GM19328 (cell line): ENCODE measurements at regions not wholly inside any gene's neighbourhood (a gene's known extent, or its start where the extent isn't known, plus 50 kb on each side); places are given as distances from the start of the nearest gene placed in this dataset.
"Not testable (repeated sequence)": the region's sequence is repeated elsewhere in the genome, so short reads cannot be mapped to it uniquely, and the experiment has no call there.

Experiments
- ATAC-seq: cut with Tn5 transposase; IDR thresholded peaks from one replicate; pipeline ENCODE4 v1.9.1; 2021; ENCODE audit warnings: mild to moderate bottlenecking, moderate library complexity; ENCODE audit not compliant: unreplicated experiment

DNA sequence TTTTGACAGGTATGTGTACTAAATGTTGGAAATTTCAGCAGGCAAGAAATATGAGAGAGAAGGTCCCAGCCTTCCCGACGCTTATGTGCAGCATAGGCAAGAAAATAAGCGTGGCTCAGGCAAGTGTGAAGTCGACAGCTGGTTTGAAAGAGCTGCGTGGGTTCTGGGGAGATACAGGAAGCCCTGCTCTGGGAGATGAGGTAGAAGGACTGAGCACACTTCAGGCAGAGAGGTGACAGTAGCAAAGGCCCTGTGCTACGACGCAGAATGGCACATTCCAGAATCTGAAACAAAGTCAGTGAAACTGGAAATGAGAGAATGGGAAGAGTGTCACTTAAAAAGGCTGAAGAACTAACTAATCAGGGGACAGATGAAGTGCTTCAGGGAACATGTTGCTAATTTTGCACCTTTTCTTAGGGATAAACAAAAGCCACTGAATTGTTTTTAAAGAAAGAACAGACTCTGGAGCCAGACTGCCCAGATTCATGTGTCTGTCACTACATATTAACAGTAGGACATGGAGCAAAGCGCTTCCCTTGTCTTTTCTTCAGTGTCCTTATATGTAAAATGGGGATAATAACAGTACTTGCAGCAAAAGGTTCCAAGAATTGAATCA lies 160.1 kb downstream of the SPRY2 start:
- no peak for ATAC-seq

DNA sequence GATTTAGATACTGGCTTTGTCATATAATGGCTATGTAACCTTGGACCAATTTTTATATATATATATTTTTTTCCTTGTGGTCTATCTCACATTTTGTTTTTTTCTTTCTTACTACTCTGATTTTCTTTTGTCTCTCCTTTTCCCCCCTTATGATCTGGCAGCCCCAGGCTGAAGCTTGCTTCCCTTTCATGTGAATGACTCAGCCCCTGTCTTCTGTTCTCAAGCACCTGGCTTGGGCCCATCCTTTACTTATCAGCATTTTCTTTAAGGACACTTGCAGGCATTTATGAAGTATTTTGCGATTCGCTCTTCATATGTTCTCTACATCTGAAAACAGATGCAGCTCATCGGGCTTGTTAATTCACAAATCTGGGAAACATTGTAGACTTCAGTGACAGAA lies 163.6 kb downstream of the SPRY2 start:
- ATAC-seq: no peak

DNA sequence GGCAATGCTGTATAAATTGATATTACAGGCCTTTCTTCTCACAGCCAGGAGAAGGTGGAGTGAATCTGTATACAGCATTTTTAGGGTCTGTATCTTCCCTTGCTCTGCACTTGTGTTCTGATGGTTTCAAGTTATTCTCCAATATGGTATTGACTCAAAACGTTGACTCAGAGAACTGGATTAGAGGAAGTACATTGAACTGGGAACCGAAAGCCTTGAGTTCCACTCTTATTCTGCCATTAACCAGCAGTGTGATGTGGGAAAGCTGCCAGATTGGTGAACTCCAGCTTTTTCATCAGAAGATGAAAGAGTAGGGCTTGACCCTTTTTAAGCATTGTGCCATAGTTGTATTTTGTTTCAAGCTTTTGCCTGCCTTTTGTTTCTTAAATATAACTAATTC lies 167.7 kb downstream of the SPRY2 start:
- ATAC-seq: no peak

DNA sequence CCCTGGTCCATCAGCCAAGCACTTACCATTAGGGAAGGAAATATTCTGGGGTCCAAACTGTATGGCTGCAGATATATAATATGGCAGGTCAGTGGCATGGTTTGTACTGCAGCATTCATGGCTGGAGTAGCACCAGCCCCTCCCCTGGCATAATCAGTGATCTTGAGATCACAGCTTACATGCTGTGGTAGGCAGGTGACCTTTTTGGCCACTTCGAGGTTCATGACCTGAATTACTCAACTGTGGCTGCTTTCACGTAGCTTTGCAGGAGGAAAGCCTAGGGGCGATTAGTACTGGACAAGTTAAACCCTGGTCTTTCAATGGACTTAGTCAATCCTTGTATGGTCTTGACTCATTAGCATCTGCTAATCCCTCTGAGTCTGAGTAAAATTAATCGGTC lies 169.8 kb downstream of the SPRY2 start:
- no peak for ATAC-seq

DNA sequence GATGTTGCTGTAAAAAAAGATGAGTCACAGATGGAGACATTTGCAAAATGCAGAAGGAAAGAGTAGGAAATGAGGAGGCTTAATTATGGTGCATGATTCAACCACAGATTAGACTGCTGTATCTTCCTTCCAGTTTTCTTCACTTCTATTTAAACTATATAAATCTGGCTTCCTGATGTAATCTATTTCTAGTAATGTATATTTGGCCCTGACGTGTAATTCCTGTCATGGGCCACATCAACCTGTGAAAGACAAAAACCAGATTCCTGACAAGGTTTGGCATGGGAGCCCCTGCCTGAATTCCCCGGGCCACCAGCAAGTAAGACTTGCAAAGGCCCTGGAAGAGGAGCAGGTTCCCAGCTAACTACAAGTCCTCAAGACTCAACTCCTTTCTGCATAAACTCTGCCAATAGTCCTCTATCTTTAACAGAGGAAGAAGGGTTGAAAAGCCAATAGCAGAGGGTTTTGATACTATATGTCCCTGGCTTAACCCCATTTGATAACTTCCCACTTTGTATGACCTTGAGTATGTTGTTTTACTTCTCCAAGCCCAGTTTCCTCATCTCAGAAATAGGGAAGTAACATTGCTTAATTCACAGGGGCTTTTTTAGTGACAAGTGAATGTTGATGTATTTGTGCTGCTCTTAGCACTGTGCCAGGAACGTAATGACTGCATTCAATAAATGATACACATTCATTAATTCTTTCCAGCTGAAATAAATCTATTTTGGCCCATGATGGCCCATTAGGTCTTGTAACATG lies 172.7 kb downstream of the SPRY2 start:
- no peak for ATAC-seq

DNA sequence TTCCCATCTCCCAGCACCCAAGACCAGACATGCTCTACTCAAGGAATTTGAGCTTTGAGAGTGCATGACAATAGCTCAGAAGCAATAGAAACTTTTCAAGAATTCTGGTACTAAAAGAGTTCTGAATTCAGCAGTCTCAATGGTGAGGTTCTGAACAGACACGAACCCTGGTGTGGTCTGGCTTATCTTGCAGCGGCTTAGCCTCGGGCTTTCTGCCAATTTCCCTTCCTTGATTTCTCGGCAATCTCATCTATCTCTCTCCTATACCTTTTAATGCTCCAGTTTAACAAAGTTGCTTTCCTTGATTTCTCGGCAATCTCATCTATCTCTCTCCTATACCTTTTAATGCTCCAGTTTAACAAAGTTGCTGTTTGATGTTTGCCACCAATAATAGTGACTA lies 174.6 kb downstream of the SPRY2 start:
- no peak for ATAC-seq

DNA sequence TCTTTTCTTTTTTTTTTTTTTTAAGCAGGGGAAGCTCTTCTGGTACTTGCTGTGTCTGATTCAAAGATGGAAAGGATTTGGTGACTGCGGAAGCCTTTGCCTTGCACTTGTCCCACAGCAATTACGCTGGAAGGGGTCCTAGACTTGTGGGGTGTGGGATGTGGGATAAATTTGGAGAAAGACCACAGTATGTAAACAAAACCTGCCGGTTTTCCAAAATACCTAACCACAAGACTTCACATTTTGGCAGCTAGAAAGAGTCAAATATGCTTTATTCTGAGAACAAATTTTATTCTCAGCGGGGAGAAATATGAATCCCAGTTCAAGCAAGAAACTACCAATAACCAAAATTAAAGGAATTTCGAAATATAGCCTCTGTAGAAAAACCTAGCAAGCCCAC lies 176.5 kb downstream of the SPRY2 start:
- ATAC-seq: no peak

DNA sequence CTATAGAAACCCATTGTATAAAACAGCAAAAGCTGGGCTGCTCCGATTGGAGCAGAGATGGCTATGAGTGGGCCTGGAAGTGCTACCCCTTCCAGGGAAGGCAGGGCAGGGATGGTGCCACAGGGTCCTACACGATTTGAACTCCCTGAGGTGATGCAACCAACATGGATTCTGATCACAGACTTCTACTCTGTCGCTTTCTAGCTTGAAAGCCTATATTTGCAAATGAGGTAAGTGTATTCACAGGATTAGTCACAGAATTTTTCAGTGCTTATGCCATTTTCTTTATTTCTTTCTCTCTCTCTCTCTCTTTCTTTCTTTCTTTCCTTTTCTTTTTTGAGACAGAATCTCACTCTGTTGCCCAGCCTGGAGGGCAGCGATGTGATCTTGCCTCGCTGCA lies 179.0 kb downstream of the SPRY2 start:
- ATAC-seq: no peak

DNA sequence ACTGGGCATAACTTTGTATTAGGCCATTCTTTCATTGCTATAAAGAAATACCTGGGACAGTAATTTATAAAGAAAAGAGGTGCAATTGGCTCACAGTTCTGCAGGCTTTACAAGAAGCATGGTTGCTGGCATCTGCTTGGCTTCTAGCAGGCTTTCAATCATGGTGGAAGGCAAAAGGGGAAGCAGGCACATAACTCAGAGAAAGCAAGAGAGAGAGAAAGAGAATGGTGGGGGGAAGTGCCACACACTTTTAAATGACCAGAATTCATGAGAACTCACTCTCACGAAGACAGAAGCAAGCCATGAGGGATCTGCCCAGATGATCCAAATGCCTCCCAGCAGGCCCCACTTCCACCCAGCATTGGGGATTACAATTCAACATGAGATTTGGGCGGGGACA lies 179.7 kb downstream of the SPRY2 start:
- ATAC-seq: no peak

DNA sequence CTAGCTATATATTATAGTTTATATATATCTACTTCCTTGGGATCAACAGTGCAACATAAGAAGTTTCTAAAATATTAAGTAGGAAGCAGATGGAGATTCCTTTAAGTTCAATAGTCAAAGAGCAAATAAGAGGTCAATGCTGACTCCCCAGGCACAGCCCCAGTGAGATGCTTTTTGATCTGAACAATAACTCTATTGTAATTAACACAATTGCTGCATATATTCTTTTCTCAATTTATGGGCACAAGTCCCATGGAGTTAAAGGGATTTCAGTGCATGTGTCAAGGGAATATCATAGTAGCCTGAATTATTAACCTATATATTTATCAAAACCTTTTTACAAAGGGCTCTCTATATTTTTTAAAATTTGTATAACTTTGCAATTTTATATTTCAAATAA lies 180.8 kb downstream of the SPRY2 start:
- ATAC-seq: no peak

DNA sequence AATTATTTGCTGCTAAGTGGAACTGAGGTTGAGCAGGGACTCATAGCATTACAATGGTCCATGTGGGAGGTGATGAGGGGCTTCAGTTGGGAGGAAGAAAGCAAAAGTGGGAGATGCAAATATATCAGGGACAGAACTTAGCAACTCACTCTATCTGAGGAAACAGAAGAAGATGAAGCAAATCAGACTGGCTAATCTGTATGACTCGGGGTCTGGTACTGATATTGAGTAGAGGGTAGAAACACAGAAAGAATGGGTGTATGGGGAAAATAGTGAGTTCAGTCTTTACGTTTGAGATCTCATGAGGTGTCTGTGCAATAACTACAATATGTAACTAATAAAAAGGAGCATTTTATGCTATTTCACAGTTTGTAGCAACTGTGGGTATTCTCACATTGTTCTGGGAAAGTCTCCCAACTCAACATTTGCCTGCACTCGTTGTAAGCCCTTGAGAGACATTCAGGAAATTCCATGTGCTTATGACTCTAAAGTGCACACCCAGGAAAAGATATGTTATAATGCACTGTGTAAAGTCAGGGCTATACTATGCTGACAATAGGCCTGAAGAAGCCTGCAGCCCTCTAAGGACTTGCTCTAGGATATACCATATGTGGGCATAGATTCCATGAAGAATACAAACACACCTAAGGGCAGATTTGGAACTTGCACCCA lies 183.5 kb downstream of the SPRY2 start:
- no peak for ATAC-seq

DNA sequence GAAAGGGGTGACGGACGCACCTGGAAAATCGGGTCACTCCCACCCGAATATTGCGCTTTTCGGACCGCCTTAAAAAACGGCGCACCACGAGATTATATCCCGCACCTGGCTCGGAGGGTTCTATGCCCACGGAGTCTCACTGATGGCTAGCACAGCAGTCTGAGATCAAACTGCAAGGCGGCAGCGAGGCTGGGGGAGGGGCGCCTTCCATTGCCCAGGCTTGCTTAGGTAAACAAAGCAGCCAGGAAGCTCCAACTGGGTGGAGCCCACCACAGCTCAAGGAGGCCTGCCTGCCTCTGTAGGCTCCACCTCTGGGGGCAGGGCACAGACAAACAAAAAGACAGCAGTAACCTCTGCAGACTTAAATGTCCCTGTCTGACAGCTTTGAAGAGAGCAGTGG lies 188.8 kb downstream of the SPRY2 start:
- ATAC-seq: not testable (repeated sequence)

DNA sequence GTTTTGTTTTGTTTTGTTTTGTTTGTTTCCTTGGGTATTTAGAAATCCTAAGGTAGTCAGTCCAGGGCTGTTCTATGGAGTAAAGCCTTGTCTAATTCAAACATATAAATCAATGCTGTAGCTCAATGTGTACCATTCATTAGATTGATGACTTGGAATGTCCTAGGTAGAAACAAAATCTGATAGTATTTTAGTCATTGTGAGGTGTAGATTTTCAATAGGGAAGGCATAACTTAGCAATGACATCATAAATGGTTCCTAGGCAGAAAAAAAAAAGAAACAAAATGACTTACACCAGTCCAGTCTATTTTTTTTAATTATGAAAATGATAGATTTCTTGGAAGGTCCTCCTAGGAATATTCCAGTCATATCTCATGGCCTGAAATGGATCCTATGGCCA lies 189.9 kb downstream of the SPRY2 start:
- no peak for ATAC-seq

DNA sequence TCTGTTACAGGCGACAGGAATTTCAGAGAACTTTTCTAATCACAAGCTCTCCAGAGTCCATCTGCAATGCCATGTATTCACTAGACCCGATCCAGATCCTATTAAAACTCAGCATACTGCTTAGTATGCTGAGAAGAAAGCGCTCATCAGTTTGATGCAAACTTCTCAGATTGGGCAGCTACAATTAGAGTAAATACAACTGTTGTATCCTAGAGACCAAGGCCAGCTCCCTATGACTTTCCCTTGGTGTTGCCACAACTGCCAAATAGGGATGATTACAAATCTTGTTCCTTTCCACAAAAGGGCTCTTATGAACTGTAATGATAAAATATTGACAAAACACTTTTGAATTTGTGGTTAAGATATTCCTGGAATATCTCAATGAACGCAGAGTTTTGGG lies 191.2 kb downstream of the SPRY2 start:
- ATAC-seq: no peak

DNA sequence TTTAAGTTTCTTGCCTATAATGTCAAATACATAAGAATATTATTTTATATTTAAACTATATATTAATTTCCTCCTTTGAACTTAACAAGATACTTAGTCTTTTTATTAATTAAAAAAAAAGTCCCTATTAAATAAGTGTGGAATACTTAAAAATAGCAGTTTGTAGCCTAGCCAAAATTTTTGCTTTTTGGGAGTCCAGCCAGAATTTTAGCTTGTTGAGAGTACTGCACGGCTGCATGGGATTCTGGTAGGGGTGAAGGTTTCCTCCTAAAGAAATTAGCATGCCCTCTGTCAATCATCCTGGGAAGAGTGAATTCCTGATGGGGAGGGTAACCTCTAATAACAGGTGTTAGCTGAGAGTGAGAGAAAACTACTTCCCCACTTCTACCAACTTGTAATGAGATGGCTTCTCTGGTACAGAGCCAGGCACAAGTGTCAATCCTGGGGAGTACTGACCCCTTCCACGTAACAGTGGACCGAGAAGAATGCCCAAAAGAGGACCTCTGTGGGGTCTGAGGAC lies 195.7 kb downstream of the SPRY2 start:
- no peak for ATAC-seq

DNA sequence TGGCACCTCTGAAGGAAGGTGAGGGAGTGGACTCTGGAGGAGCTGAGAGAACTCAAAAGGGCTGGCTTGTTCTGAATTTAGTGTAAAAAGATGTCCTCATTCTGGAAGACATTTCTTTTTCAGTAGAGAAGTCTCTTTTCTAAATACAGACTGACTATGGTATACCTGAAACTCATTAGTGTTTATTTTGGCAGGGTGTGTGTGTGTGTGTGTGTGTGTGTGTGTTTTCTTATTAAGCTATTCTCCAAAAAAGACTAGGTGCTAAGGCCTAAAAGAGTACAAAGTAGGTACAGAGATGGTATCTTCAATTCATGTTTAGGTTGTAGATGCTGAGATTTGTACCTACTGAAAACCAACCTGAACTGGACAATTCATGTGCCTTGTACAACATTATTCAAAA lies 196.4 kb downstream of the SPRY2 start:
- ATAC-seq: no peak

DNA sequence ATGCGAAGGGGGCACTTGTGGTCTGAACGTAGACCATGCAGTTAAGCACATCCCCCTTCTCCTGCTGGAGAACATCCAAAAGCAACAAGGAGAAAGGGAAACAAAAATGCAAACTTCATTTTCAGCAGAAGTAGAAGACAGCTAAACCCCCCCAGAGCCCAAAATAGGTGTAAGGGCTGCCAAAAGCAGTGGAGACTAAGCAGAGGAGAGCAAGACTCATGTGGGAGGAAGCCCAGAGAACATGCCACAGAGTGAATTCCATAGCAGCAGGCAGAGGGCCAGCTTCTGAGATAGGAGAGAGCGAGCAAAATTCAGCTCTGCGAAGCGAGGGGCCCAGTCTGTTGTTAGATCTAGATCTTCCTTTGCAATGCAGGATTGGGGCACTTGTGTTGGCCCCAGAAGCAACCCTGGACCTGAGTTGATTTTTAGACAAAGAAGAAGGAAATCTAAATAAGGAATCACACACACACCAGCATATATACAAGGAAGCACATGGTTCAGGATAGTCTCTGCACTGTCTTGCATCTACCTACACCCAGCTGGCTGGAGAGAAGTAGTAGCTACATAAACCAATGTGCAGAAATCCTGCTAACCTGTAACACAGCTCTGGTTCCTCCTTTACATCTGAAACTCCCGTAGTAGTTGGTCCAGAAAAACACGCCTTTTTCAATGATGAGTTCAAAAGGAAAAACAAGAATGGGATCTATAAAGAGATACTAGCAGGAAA lies 199.6 kb downstream of the SPRY2 start:
- no peak for ATAC-seq

DNA sequence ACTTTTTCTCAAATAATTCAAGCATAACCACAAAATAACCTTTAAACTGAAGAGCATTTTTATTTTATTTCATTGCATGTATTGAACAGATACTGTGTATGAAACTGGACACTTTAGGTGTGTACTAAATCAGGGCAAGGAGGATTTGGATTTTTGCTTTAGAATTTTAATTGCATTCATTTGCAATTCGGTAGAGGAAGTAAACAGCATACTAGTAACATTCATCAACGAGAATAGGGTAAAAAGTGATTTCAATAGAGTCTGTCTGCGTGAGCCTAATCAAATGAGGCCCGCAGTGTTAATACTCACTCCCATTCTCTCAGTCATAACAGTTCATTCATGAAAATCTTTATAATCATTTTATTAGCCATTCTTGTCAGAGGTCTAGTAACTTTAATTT lies 200.2 kb downstream of the SPRY2 start:
- no peak for ATAC-seq

DNA sequence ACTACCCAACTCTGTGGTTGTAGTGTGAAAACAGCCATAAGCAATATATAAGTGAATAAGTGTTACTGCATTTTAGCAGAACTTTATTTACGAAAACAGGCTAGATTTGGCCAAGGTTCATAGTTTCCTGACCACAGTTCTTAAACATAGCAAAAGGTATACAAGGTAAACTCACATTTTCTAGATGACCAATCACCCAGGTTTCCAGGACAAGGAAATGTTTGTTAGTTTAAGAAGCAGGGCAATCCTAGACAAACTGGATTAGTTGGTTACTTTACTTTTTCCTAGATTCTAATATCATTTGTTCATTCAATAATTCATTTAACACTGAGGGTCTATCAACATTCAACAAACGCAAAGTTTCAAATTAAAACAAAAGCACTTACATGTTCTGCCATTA lies 201.7 kb downstream of the SPRY2 start:
- no peak for ATAC-seq

DNA sequence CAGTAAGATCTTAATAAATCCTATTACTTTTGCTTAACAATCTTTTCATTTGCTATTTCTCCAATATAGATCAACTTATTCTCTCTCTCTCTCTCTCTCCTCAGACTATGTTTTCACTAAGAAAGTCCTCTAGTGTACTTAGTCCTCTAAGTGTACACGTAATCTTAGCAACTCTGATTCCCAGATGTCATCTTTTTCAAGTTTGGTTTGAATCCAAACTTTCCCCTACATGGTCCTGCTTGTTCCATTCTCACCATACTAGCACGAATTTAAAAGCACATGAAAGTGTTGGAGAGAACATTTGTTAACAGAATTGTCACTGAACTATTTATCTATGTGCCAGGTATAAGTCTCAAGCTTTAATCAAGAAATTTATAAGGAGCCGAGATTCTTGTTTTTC lies 202.9 kb downstream of the SPRY2 start:
- ATAC-seq: no peak

DNA sequence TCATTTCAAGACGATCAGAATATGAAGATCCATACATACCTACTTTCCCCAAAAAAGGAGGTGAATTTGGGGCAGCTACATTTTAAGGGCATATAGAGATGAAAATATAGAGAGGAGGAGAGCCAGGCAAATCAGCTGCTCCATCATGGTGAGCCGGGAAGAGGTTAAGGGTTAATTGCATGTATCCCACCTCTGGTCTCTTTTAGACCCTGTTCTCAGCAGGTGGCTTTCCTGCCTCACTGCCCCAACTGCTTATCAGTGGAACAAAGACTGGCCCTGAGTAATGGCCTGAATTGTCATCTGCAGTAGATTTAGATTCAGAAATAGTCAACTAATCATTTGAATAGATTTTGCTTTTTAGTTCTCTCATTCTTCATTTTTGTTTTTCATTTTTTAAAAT lies 206.6 kb downstream of the SPRY2 start:
- ATAC-seq: no peak
